Suprapubic skin (tissue), 4 donors: ENCODE measurements at regions not wholly inside any gene's neighbourhood (a gene's known extent, or its start where the extent isn't known, plus 50 kb on each side); places are given as distances from the start of the nearest gene placed in this dataset.

Source experiments
- POLR2A ChIP-seq, 2 donors: fragments of 450-650 bp; IDR thresholded peaks; one replicate each; pipeline ENCODE4 v1.6.1; 2017; ENCODE audit warnings: antibody characterized with exemption in 2 of 2, mild to moderate bottlenecking in 2 of 2, moderate library complexity in 2 of 2
- POLR2AphosphoS5 ChIP-seq, 3 donors: sonication (generic); formaldehyde crosslinking; IDR thresholded peaks; one replicate each; pipeline ENCODE4 v1.6.1; 2017; ENCODE audit warnings: antibody characterized with exemption in 3 of 3
- TF ChIP-seq, protein P1 (sequence below), 2 donors: fragments of 200-600 bp in 1 of 2; fragments of 450-650 bp in 1 of 2; sonication (generic) in 1 of 2; IDR thresholded peaks; one replicate each; pipeline ENCODE4 v1.5.1; 2016 to 2019; ENCODE audit warnings: antibody characterized with exemption in 2 of 2, mild to moderate bottlenecking in 1 of 2, moderate library complexity in 1 of 2

- TF ChIP-seq, protein P1, sequence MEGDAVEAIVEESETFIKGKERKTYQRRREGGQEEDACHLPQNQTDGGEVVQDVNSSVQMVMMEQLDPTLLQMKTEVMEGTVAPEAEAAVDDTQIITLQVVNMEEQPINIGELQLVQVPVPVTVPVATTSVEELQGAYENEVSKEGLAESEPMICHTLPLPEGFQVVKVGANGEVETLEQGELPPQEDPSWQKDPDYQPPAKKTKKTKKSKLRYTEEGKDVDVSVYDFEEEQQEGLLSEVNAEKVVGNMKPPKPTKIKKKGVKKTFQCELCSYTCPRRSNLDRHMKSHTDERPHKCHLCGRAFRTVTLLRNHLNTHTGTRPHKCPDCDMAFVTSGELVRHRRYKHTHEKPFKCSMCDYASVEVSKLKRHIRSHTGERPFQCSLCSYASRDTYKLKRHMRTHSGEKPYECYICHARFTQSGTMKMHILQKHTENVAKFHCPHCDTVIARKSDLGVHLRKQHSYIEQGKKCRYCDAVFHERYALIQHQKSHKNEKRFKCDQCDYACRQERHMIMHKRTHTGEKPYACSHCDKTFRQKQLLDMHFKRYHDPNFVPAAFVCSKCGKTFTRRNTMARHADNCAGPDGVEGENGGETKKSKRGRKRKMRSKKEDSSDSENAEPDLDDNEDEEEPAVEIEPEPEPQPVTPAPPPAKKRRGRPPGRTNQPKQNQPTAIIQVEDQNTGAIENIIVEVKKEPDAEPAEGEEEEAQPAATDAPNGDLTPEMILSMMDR (IDR thresholded peaks at IDR 0.05) = no peak
- TF ChIP-seq POLR2AphosphoS5 (IDR thresholded peaks at IDR 0.05) (no peak), POLR2A (IDR thresholded peaks at IDR 0.05) (no peak)
Observed at GRCh38 chr16:17013038-17013437, 457.7 kb downstream of the XYLT1 start.
